HEK293T (cell line): ENCODE measurements at regions not wholly inside any gene's neighbourhood (a gene's known extent, or its start where the extent isn't known, plus 50 kb on each side); places are given as distances from the start of the nearest gene placed in this dataset.
"Not testable (repeated sequence)": the region's sequence is repeated elsewhere in the genome, so short reads cannot be mapped to it uniquely, and the experiment has no call there.

Experiments
- CTCF ChIA-PET: fragments of 350-600 bp; formaldehyde crosslinking; extraction: SDS; loops from one replicate; lab custom pipeline; 2021; ENCODE audit warnings: antibody characterized with exemption, inconsistent platforms; lab: Yijun Ruan, JAX
- POLR2A ChIA-PET: fragments of 350-600 bp; formaldehyde crosslinking; extraction: SDS; loops from one replicate; lab custom pipeline; 2020; ENCODE audit warnings: antibody characterized with exemption, inconsistent platforms; lab: Yijun Ruan, JAX
- DNase-seq: peaks from one replicate; pipeline ENCODE4 v3.0.0; 2012; ENCODE audit warnings: mixed read lengths; ENCODE audit errors: extremely low spot score
- ARNT ChIP-seq: fragments of 450-650 bp; IDR thresholded peaks from 2 replicates; pipeline ENCODE4 v1.6.1; 2017; ENCODE audit warnings: mild to moderate bottlenecking
- BHLHE40 ChIP-seq: fragments of 450-650 bp; IDR thresholded peaks from 2 replicates; pipeline ENCODE4 v1.6.1; 2016; ENCODE audit warnings: mild to moderate bottlenecking, moderate library complexity, borderline replicate concordance
- CTBP1 ChIP-seq: fragments of 450-650 bp; IDR thresholded peaks from 2 replicates; pipeline ENCODE4 v1.6.1; 2016; ENCODE audit warnings: borderline replicate concordance
- ELF4 ChIP-seq: fragments of 450-650 bp; IDR thresholded peaks from 2 replicates; pipeline ENCODE4 v1.6.1; 2017; ENCODE audit warnings: antibody characterized with exemption
- FOXA1 ChIP-seq: fragments of 450-650 bp; IDR thresholded peaks from 2 replicates; pipeline ENCODE4 v1.6.1; 2016; ENCODE audit warnings: mild to moderate bottlenecking
- FOXK2 ChIP-seq: fragments of 450-650 bp; IDR thresholded peaks from 2 replicates; pipeline ENCODE4 v1.6.1; 2016; ENCODE audit warnings: mild to moderate bottlenecking
- FOXM1 ChIP-seq: fragments of 450-650 bp; IDR thresholded peaks from 2 replicates; pipeline ENCODE4 v1.6.1; 2017; ENCODE audit warnings: mild to moderate bottlenecking, borderline replicate concordance
- HDGF ChIP-seq: fragments of 450-650 bp; IDR thresholded peaks from 2 replicates; pipeline ENCODE4 v1.6.1; 2017; ENCODE audit warnings: antibody characterized with exemption, borderline replicate concordance
- L3MBTL2 ChIP-seq: fragments of 450-650 bp; conservative IDR thresholded peaks from 2 replicates; pipeline ENCODE4 v1.6.1; 2016; ENCODE audit warnings: mild to moderate bottlenecking
- LEF1 ChIP-seq: fragments of 450-650 bp; IDR thresholded peaks from 2 replicates; pipeline ENCODE4 v1.6.1; 2017; ENCODE audit warnings: mild to moderate bottlenecking, borderline replicate concordance
- NFRKB ChIP-seq: fragments of 450-650 bp; IDR thresholded peaks from 2 replicates; pipeline ENCODE4 v1.6.1; 2016; ENCODE audit warnings: mild to moderate bottlenecking, moderate library complexity
- PKNOX1 ChIP-seq: fragments of 450-650 bp; IDR thresholded peaks from 2 replicates; pipeline ENCODE4 v1.6.1; 2016
- SP1 ChIP-seq: fragments of 450-650 bp; IDR thresholded peaks from 2 replicates; pipeline ENCODE4 v1.6.1; 2017
- SUZ12 ChIP-seq: fragments of 450-650 bp; IDR thresholded peaks from 2 replicates; pipeline ENCODE4 v1.6.1; 2016; ENCODE audit warnings: mild to moderate bottlenecking
- TARDBP ChIP-seq: fragments of 450-650 bp; IDR thresholded peaks from 2 replicates; pipeline ENCODE4 v1.6.1; 2016
- ZNF384 ChIP-seq: fragments of 450-650 bp; IDR thresholded peaks from 2 replicates; pipeline ENCODE4 v1.6.1; 2016

GRCh38 chr7:116363637-116364432, 135.7 kb upstream of the CAV2 start:
- no peak for DNase-seq
- CTCF ChIA-PET: no interaction called here
- POLR2A ChIA-PET: no interaction called here
- TF ChIP-seq L3MBTL2 (no peak), FOXK2 (no peak), BHLHE40 (no peak), SP1 (no peak), PKNOX1 (no peak), SUZ12 (no peak), ARNT (no peak), FOXM1 (no peak), LEF1 (no peak), NFRKB (no peak), CTBP1 (no peak), FOXA1 (no peak), TARDBP (no peak), HDGF (no peak), ELF4 (no peak)

GRCh38 chr7:116364469-116364868, 135.1 kb upstream of the CAV2 start:
- no peak for DNase-seq
- TF ChIP-seq CTBP1 (no peak), L3MBTL2 (no peak), SP1 (no peak), BHLHE40 (no peak), ELF4 (no peak), FOXK2 (no peak), ARNT (no peak), PKNOX1 (no peak), FOXM1 (no peak), FOXA1 (no peak), SUZ12 (no peak), TARDBP (no peak), ZNF384 (no peak), HDGF (no peak), LEF1 (no peak), NFRKB (no peak)
- ChIA-PET POLR2A (no interaction called here), CTCF (no interaction called here)

GRCh38 chr7:116365797-116366196, 133.7 kb upstream of the CAV2 start:
- TF ChIP-seq CTBP1: no peak
- TF ChIP-seq PKNOX1: no peak
- TF ChIP-seq NFRKB: no peak
- TF ChIP-seq BHLHE40: no peak
- no peak for TF ChIP-seq L3MBTL2
- TF ChIP-seq HDGF: no peak
- TF ChIP-seq ZNF384: no peak
- TF ChIP-seq TARDBP: no peak
- ChIA-PET CTCF (no interaction called here), POLR2A (no interaction called here)
- no peak for DNase-seq

DNA sequence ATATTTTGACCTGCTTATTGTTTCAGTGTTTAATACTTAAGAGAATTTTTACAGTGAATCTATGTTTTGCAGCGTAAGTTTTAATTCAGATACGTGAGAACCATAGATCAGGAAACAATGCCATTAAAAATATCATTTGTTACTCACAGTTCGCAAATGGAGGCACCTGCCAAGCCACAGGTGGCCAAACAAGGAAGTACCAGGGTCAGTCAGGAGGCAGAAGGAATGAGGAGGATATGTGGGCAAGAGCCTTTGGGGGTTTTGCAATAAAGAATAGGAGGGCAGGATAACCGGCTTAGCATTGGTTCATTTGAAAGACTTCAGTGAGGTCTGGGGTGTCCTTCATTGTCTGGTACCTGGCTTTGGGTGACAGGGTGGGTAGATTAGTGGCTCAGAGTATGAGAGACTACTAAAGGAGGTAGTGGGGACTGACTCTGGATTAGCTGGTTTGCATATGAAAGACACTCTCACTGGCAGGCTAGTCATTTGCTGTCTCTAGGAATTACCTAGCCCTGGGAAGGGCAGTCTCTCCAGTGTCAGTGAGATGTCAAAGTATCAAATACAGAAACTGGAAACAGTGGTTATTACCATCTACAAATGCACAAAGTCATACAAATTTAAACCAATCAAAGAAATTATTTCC, 132.2 kb upstream of the CAV2 start:
- DNase-seq: no peak
- ChIA-PET POLR2A (no interaction called here), CTCF (no interaction called here)
- no peak for TF ChIP-seq HDGF
- no peak for TF ChIP-seq ARNT
- no peak for TF ChIP-seq SUZ12
- no peak for TF ChIP-seq LEF1
- TF ChIP-seq FOXA1: no peak
- TF ChIP-seq FOXK2: no peak
- no peak for TF ChIP-seq FOXM1
- no peak for TF ChIP-seq NFRKB
- TF ChIP-seq L3MBTL2: no peak
- no peak for TF ChIP-seq BHLHE40
- no peak for TF ChIP-seq PKNOX1

DNA sequence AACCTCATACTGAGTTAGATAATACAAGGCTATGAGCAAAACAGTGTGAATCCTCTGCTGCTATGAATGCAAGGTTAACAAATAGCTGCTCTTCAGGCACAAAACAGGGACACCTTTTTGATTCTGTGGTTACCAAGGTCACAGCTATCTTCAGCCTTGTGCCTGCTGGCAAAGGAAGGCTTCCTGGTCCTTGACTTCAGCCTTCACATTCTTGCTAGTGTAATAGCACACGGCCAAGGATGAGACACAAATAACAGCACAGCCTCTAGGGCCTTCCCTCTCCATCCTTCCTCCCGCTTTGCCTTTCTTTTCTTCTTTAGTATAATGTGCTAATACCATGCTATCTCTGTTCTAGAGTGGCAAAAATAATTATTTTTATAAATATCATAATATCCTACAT, 130.6 kb upstream of the CAV2 start:
- POLR2A ChIA-PET: no interaction called here
- CTCF ChIA-PET: no interaction called here
- no peak for DNase-seq
- TF ChIP-seq ZNF384 (no peak), TARDBP (no peak), CTBP1 (no peak), FOXK2 (no peak), PKNOX1 (no peak), SP1 (no peak), ARNT (no peak), FOXM1 (no peak), L3MBTL2 (no peak), ELF4 (no peak), HDGF (no peak), BHLHE40 (no peak), NFRKB (no peak), SUZ12 (no peak), LEF1 (no peak), FOXA1 (no peak)

- DNase-seq, CTCF ChIA-PET, POLR2A ChIA-PET: not testable (repeated sequence)
Observed at GRCh38 chr7:116371536-116371935, 128.0 kb upstream of the CAV2 start.

GRCh38 chr7:116373229-116373628, 126.3 kb upstream of the CAV2 start:
- DNase-seq, POLR2A ChIA-PET, CTCF ChIA-PET: not testable (repeated sequence)
